Mesendoderm (in vitro differentiated cells): ENCODE measurements at regions not wholly inside any gene's neighbourhood (a gene's known extent, or its start where the extent isn't known, plus 50 kb on each side); places are given as distances from the start of the nearest gene placed in this dataset.

Experiments
- DNase-seq: peaks from one replicate; pipeline ENCODE4 v3.0.0; 2013
- H2AK5ac ChIP-seq: 2 replicates; pipeline ENCODE4 v1.6.1; 2013; ENCODE audit warnings: low read length, inconsistent platforms
- H2BK120ac ChIP-seq: 2 replicates; pipeline ENCODE4 v1.6.1; 2013; ENCODE audit warnings: low read depth, mild to moderate bottlenecking, low read length, moderate library complexity, mixed read lengths
- H2BK15ac ChIP-seq: replicated peaks from 2 replicates; pipeline ENCODE4 v1.6.1; 2013; ENCODE audit warnings: low read depth, mild to moderate bottlenecking, moderate library complexity
- H2BK5ac ChIP-seq: 2 replicates; pipeline ENCODE4 v1.6.1; 2013; ENCODE audit warnings: low read length, inconsistent platforms
- H3K18ac ChIP-seq: 2 replicates; pipeline ENCODE4 v1.6.1; 2013; ENCODE audit warnings: mild to moderate bottlenecking, low read length, mixed read lengths
- H3K23ac ChIP-seq: one replicate; pipeline ENCODE4 v1.6.1; 2013; ENCODE audit warnings: low read length
- H3K27ac ChIP-seq: 2 replicates; pipeline ENCODE4 v1.5.1; 2013; ENCODE audit warnings: low read depth, mild to moderate bottlenecking, inconsistent platforms, low read length, moderate library complexity
- H3K27me3 ChIP-seq: 2 replicates; pipeline ENCODE4 v1.6.1; 2013; ENCODE audit warnings: low read length, control low read depth, mild to moderate bottlenecking, inconsistent platforms; ENCODE audit not compliant: insufficient read depth, poor library complexity
- H3K36me3 ChIP-seq: 2 replicates; pipeline ENCODE4 v1.6.1; 2013; ENCODE audit warnings: low read length, inconsistent platforms; ENCODE audit not compliant: control insufficient read depth, insufficient read depth
- H3K4ac ChIP-seq: one replicate; pipeline ENCODE4 v1.6.1; 2013; ENCODE audit warnings: low read depth, mild to moderate bottlenecking, low read length, moderate library complexity
- H3K4me1 ChIP-seq: 2 replicates; pipeline ENCODE4 v1.6.1; 2013; ENCODE audit warnings: low read depth, low read length, inconsistent platforms; ENCODE audit not compliant: control insufficient read depth
- H3K4me2 ChIP-seq: 2 replicates; pipeline ENCODE4 v1.6.1; 2013; ENCODE audit warnings: low read length
- H3K4me3 ChIP-seq: 2 replicates; pipeline ENCODE4 v1.5.1; 2013; ENCODE audit warnings: mild to moderate bottlenecking, low read length
- H3K56ac ChIP-seq: one replicate; pipeline ENCODE4 v1.6.1; 2013; ENCODE audit warnings: low read length
- H3K79me1 ChIP-seq: 2 replicates; pipeline ENCODE4 v1.6.1; 2013; ENCODE audit warnings: low read length, inconsistent platforms
- H3K79me2 ChIP-seq: 2 replicates; pipeline ENCODE4 v1.6.1; 2013; ENCODE audit warnings: mild to moderate bottlenecking, low read length; ENCODE audit not compliant: control insufficient read depth, insufficient read depth
- H3K9ac ChIP-seq: 2 replicates; pipeline ENCODE4 v1.6.1; 2013; ENCODE audit warnings: low read length, inconsistent platforms
- H4K5ac ChIP-seq: one replicate; pipeline ENCODE4 v1.6.1; 2013; ENCODE audit warnings: low read length
- H4K8ac ChIP-seq: one replicate; pipeline ENCODE4 v1.6.1; 2013; ENCODE audit warnings: low read depth, mild to moderate bottlenecking, control low read depth, low read length, moderate library complexity
- WGBS: extraction: QIAGEN DNeasy Blood & Tissue Kit; methylation state at CpG from one replicate; pipeline ENCODE4 v1.1.7; 2013; ENCODE audit warnings: low lambda C conversion rate, missing lambda C conversion rate; ENCODE audit not compliant: insufficient coverage; ENCODE audit errors: extremely low coverage; 5-methylcytosine and 5-hydroxymethylcytosine counted together

DNA sequence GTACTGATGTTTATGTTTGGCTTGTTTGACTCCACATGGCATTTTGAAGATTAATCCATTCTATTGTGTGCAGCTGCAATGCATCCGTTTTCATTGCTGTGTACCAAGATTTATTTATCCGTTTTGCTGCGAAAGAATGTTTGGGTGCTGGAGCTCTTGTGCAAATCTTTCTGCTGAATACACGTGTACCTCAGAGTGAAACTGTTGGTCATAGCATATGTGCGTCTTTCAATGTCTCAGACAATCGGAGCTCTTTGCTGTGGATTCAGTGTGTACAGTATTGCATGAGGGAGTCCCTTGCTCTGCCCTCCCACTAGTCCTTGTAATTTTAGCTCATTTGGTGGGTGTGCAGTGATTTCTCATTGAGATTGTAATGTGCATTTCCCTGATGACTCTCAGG, 545.4 kb downstream of the TBC1D22A start:
- WGBS, result no CpG with 5 or more reads among the region's 6 CpGs

DNA sequence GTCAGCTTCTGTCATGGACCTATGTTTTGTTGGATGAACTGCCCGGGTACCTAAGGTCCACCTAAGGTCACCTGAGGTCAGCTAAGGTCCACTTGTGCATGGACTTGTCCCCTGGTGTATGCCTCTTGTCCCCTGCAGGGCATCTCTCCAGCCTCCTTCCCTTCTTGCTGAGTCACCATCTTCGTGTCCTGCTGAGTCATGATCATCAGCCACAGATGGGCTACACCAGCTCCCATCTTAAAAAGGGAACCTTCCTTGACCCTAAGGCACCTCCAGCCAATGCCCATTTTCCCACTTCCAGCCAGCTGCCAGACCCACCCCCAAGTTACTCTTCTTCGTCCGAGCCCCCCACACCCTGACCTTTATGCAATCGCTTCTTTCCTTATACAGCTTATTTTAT, 544.9 kb downstream of the TBC1D22A start:
- no CpG with 5 or more reads among the region's 5 CpGs for WGBS
- no peak for DNase-seq

More for the DNA sequence above, 545.4 kb downstream of the TBC1D22A start:
- Histone ChIP-seq H3K56ac (no peak overlapping the region), H3K79me2 (no peaks in the 10 kb centered on the region), H3K4ac (no peak overlapping the region), H3K23ac (no peak overlapping the region), H3K36me3 (no peaks in the 10 kb centered on the region), H3K79me1 (no peaks in the 10 kb centered on the region), H2BK15ac (no peak overlapping the region), H3K4me1 (no peaks in the 10 kb centered on the region), H2BK120ac (no peak overlapping the region), H3K9ac (no peak overlapping the region), H3K27me3 (no peaks in the 10 kb centered on the region), H2AK5ac (no peak overlapping the region), H3K4me2 (no peak overlapping the region), H3K18ac (no peak overlapping the region), H3K27ac (no peak overlapping the region), H4K5ac (no peak overlapping the region), H2BK5ac (no peak overlapping the region), H4K8ac (no peak overlapping the region), H3K4me3 (no peak overlapping the region)
- DNase-seq, result no peak

DNA sequence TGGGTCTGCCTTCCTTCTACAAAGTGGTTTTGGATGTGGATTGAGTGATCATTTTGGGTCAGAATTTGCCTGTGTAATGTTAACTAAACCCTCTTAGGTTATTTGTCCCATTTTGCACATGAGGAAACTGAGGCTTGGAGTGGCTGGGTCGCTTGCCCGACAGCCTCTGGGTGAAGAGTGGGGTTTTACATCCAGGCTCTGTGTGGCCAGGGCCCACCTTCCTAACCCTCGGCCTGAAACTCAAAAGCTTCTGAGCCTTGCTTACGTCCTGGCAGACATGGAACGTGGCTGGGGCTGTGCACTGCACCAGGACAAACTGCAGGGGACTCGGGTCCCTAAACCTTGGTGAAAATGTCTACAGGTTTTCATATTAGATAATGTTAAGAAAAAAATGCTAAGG, 542.4 kb downstream of the TBC1D22A start:
- no peak overlapping the region for H3K23ac ChIP-seq
- H3K27me3 ChIP-seq, result no peaks in the 10 kb centered on the region
- H4K5ac ChIP-seq, result no peak overlapping the region
- no peaks in the 10 kb centered on the region for H3K36me3 ChIP-seq
- H3K4me3 ChIP-seq, result no peak overlapping the region
- H3K4me2 ChIP-seq, result no peak overlapping the region
- no peak overlapping the region for H2BK120ac ChIP-seq
- no peak overlapping the region for H3K56ac ChIP-seq
- no peak overlapping the region for H4K8ac ChIP-seq
- no peaks in the 10 kb centered on the region for H3K79me1 ChIP-seq
- no CpG with 5 or more reads among the region's 6 CpGs for WGBS
- no peak for DNase-seq
- H3K4ac ChIP-seq, result no peak overlapping the region
- H3K4me1 ChIP-seq, result no peaks in the 10 kb centered on the region
- H3K18ac ChIP-seq, result no peak overlapping the region
- H2BK5ac ChIP-seq, result no peak overlapping the region
- no peaks in the 10 kb centered on the region for H3K79me2 ChIP-seq
- no peak overlapping the region for H3K9ac ChIP-seq
- no peak overlapping the region for H2AK5ac ChIP-seq
- H3K27ac ChIP-seq, result no peak overlapping the region
- no peak overlapping the region for H2BK15ac ChIP-seq

More for the DNA sequence above, 544.9 kb downstream of the TBC1D22A start:
- no peak overlapping the region for H3K4me3 ChIP-seq
- H2AK5ac ChIP-seq, result no peak overlapping the region
- H2BK15ac ChIP-seq, result no peak overlapping the region
- H3K9ac ChIP-seq, result no peak overlapping the region
- no peak overlapping the region for H3K4ac ChIP-seq
- H3K79me1 ChIP-seq, result no peaks in the 10 kb centered on the region
- no peaks in the 10 kb centered on the region for H3K79me2 ChIP-seq
- no peak overlapping the region for H4K8ac ChIP-seq
- H3K18ac ChIP-seq, result no peak overlapping the region
- no peak overlapping the region for H3K23ac ChIP-seq
- no peaks in the 10 kb centered on the region for H3K27me3 ChIP-seq
- no peak overlapping the region for H3K56ac ChIP-seq
- H4K5ac ChIP-seq, result no peak overlapping the region
- no peaks in the 10 kb centered on the region for H3K36me3 ChIP-seq
- H3K27ac ChIP-seq, result no peak overlapping the region
- no peak overlapping the region for H3K4me2 ChIP-seq
- no peak overlapping the region for H2BK5ac ChIP-seq
- no peak overlapping the region for H2BK120ac ChIP-seq
- H3K4me1 ChIP-seq, result no peaks in the 10 kb centered on the region

DNA sequence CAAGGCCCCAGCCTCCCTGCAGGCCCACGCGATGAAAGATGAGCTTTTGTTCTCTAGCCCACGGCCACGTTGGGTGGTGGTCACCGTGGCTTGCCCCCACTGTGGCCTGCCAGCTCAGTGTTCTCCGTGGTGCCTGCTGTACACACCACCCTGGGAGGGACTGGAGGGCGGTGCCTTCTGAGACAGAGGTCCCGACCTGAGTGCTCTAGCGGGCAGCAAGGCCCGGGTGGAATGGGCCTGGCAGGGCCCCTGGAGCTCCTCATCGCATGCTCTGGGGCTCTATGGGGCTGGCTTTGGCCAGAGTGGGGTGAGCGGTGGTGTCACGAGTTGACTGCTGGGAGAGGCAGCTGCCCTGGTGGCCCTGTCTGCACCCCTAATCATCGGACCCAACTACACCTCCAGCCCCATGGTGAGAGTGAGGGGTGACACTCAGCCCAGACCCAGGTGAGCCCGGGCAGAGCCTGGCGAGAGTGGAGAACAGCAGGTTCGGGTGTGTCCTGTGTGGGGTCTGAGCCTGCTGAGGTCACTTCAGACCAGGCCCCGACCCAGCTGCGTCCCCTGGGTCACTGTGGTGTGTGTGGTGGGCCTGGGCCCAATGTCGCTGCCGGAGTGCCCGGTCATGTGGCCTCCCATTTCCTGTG, 541.9 kb downstream of the TBC1D22A start:
- Histone ChIP-seq H3K79me1 (no peaks in the 10 kb centered on the region), H3K4me3 (no peak overlapping the region), H2BK5ac (no peak overlapping the region), H3K4me1 (no peaks in the 10 kb centered on the region), H3K4me2 (no peak overlapping the region), H2BK15ac (no peak overlapping the region), H3K23ac (no peak overlapping the region), H2AK5ac (no peak overlapping the region), H3K79me2 (no peaks in the 10 kb centered on the region), H3K56ac (no peak overlapping the region), H3K18ac (no peak overlapping the region), H3K36me3 (no peaks in the 10 kb centered on the region), H3K27ac (no peak overlapping the region), H4K8ac (no peak overlapping the region), H3K4ac (no peak overlapping the region), H2BK120ac (no peak overlapping the region), H3K27me3 (no peaks in the 10 kb centered on the region), H4K5ac (no peak overlapping the region), H3K9ac (no peak overlapping the region)
- WGBS, result no CpG with 5 or more reads among the region's 22 CpGs
- no peak for DNase-seq

DNA sequence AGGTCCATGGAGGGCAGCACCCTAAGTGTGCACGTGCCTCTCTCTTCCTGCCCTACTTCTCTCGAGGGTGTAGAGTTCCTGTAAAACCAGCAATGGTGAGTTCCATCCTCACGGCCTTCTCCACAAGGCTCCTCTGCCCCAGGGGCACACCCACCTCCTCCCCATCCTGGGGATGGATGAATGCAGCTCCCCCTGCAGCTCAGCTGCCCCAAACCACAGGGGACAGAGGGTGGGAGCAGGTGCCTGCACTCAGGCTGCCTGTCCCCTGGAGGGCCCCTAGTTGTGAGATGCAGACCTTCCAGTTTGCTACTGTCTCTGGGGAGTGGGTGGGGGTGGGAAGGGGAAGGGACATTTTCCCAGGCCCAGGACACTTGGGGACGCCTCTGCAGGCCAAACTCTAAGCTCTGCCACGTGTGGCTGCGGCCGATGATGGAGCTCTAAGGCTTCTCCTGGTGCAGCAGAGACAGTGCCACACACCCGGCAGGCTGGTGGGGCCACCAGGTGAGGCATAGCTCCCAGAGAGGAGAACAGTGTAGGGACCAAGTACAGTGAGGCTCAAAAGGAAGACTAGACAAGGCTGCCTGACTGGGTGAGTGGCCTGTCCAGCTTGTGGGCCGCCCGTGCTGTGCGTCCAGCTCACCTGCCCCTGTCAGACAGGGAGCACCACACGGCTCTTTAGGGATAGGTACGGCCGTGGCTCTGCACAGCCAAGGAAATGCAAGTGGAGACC, 540.9 kb downstream of the TBC1D22A start:
- H2BK15ac ChIP-seq, result no peak overlapping the region
- no peak overlapping the region for H3K4me3 ChIP-seq
- no peak overlapping the region for H3K4ac ChIP-seq
- H3K27me3 ChIP-seq, result no peaks in the 10 kb centered on the region
- no CpG with 5 or more reads among the region's 14 CpGs for WGBS
- H2AK5ac ChIP-seq, result no peak overlapping the region
- H2BK5ac ChIP-seq, result no peak overlapping the region
- no peak overlapping the region for H4K8ac ChIP-seq
- H2BK120ac ChIP-seq, result no peak overlapping the region
- no peak overlapping the region for H4K5ac ChIP-seq
- no peaks in the 10 kb centered on the region for H3K79me1 ChIP-seq
- H3K79me2 ChIP-seq, result no peaks in the 10 kb centered on the region
- H3K23ac ChIP-seq, result no peak overlapping the region
- H3K36me3 ChIP-seq, result no peaks in the 10 kb centered on the region
- H3K9ac ChIP-seq, result no peak overlapping the region
- H3K18ac ChIP-seq, result no peak overlapping the region
- H3K4me1 ChIP-seq, result no peaks in the 10 kb centered on the region
- no peak overlapping the region for H3K27ac ChIP-seq
- no peak overlapping the region for H3K4me2 ChIP-seq
- H3K56ac ChIP-seq, result no peak overlapping the region
- no peak for DNase-seq
